ENCODE measurements at regions not wholly inside any gene's neighbourhood (a gene's known extent, or its start where the extent isn't known, plus 50 kb on each side); places are given as distances from the start of the nearest gene placed in this dataset.
"Not testable (repeated sequence)": the region's sequence is repeated elsewhere in the genome, so short reads cannot be mapped to it uniquely, and the experiment has no call there.

DNA sequence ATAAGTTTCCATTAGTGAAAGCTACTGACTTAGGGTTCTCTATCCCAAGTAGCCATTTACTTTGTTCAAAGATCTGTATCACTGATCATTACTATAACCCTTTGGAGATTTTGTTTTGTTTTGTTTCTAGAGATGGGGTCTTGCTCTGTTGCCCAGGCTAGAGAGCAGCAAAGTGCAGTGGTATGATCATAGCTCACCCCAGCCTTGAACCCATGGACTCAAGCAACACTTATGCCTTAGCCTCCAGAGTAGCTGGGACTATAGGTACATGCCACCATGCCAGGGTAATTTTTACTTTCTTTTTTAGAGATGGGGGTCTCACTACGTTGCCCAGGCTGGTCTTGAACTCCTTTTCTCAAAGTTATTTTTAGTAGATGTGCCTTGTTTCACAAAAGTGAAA lies 154.7 kb downstream of the KCNJ2 start:
- Mint-ChIP-seq H3K4me1 (ENCODE audit: low read depth, unreplicated experiment) (no peaks in the 10 kb centered on the region), H3K36me3 (ENCODE audit: unreplicated experiment) (no peaks in the 10 kb centered on the region), H3K27me3 (ENCODE audit: unreplicated experiment) (no peaks in the 10 kb centered on the region), H3K4me3 (ENCODE audit: unreplicated experiment) (no peak overlapping the region), H3K9me3 (ENCODE audit: unreplicated experiment) (peaks cover 4% of the 10 kb centered on the region), H3K27ac (ENCODE audit: unreplicated experiment) (no peak overlapping the region)
- TF ChIP-seq, protein P1, sequence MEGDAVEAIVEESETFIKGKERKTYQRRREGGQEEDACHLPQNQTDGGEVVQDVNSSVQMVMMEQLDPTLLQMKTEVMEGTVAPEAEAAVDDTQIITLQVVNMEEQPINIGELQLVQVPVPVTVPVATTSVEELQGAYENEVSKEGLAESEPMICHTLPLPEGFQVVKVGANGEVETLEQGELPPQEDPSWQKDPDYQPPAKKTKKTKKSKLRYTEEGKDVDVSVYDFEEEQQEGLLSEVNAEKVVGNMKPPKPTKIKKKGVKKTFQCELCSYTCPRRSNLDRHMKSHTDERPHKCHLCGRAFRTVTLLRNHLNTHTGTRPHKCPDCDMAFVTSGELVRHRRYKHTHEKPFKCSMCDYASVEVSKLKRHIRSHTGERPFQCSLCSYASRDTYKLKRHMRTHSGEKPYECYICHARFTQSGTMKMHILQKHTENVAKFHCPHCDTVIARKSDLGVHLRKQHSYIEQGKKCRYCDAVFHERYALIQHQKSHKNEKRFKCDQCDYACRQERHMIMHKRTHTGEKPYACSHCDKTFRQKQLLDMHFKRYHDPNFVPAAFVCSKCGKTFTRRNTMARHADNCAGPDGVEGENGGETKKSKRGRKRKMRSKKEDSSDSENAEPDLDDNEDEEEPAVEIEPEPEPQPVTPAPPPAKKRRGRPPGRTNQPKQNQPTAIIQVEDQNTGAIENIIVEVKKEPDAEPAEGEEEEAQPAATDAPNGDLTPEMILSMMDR (IDR thresholded peaks at IDR 0.05; ENCODE audit: partially characterized antibody, unreplicated experiment) = no peak
- no peak for DNase-seq

DNA sequence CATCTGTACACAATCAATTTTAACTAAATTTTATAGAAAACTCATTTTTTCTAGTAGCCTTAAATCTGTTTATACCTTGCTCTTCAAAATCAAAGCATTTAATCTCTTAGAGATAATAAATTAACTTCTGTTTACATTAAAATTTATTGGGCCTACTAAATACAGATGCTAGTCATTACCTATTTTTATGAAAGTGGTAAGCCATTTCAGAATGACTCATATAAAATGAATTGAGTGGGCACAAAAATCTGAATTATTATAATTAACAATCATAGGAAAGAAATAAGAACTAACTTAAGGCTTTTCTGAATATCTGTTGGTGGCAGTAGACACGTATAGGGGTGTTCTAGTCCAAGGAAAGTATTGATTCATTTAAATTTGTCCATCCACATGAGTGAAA lies 157.9 kb downstream of the KCNJ2 start:
- Mint-ChIP-seq H3K4me1 (ENCODE audit: low read depth, unreplicated experiment) (no peaks in the 10 kb centered on the region), H3K36me3 (ENCODE audit: unreplicated experiment) (no peaks in the 10 kb centered on the region), H3K9me3 (ENCODE audit: unreplicated experiment) (peaks cover 4% of the 10 kb centered on the region), H3K4me3 (ENCODE audit: unreplicated experiment) (no peak overlapping the region), H3K27me3 (ENCODE audit: unreplicated experiment) (no peaks in the 10 kb centered on the region), H3K27ac (ENCODE audit: unreplicated experiment) (no peak overlapping the region)
- TF ChIP-seq, protein P1 (IDR thresholded peaks at IDR 0.05; ENCODE audit: partially characterized antibody, unreplicated experiment) = no peak
- no peak for DNase-seq

DNA sequence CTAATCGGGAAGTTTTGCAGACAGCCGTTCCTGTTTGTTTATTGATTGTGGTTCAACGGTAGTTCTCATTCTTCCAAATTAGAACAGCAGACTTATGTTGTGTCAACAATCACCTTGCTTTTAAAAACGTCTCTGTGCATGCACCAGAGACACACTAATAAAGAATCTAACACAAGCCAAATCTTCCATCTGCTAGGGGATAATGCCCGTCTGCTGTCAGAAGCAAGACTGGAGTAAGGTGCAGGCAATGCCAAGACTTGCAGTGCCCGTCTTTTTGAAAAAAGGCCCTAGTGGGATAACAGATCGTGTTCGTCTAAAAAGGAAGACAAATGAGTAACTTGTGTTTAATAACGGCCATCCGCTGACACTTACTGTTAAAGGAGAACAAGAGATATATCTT lies 158.4 kb downstream of the KCNJ2 start:
- TF ChIP-seq, protein P1 (IDR thresholded peaks at IDR 0.05; ENCODE audit: partially characterized antibody, unreplicated experiment) = no peak
- peaks cover 4% of the 10 kb centered on the region for H3K9me3 Mint-ChIP-seq (ENCODE audit: unreplicated experiment)
- H3K4me3 Mint-ChIP-seq (ENCODE audit: unreplicated experiment) = no peak overlapping the region
- no peaks in the 10 kb centered on the region for H3K36me3 Mint-ChIP-seq (ENCODE audit: unreplicated experiment)
- DNase-seq = no peak
- H3K27me3 Mint-ChIP-seq (ENCODE audit: unreplicated experiment) = no peaks in the 10 kb centered on the region
- no peaks in the 10 kb centered on the region for H3K4me1 Mint-ChIP-seq (ENCODE audit: low read depth, unreplicated experiment)
- no peak overlapping the region for H3K27ac Mint-ChIP-seq (ENCODE audit: unreplicated experiment)

DNA sequence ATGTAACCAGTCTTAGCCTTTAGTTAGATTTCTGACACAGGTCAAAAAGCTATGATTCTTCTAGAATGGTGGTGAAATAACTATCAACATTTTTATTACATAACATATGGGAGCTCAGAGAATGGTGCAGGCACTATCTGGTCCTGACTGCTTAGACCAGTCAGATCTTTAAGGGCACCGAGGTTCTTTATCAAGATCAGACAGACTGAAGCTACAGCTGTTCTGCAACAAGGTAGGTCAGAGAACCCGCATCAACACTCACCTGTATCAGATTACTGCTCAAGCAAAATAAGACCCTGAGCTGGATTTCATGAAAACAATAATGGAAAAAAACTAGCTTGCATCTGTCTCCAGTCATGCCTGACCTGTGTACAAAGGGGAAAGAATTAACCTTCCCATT lies 160.4 kb downstream of the KCNJ2 start:
- Mint-ChIP-seq H3K4me3 (ENCODE audit: unreplicated experiment) (no peak overlapping the region), H3K4me1 (ENCODE audit: low read depth, unreplicated experiment) (no peaks in the 10 kb centered on the region), H3K27ac (ENCODE audit: unreplicated experiment) (no peak overlapping the region), H3K36me3 (ENCODE audit: unreplicated experiment) (no peaks in the 10 kb centered on the region), H3K9me3 (ENCODE audit: unreplicated experiment) (peaks cover 4% of the 10 kb centered on the region), H3K27me3 (ENCODE audit: unreplicated experiment) (no peaks in the 10 kb centered on the region)
- TF ChIP-seq, protein P1 (IDR thresholded peaks at IDR 0.05; ENCODE audit: partially characterized antibody, unreplicated experiment) = no peak
- no peak for DNase-seq

DNA sequence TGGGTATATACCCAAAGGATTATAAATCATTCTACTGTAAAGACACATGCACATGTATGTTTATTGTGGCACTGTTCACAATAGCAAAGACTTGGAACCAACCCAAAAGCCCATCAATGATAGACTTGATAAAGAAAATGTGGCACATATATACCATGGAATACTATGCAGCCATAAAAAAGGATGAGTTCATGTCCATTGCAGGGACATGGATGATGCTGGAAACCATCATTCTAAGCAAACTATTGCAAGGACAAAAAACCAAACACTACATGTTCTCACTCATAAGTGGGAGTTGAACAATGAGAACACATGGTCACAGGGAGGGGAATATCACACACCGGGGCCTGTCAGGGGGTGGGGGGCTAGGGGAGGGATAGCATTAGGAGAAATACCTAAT lies 161.7 kb downstream of the KCNJ2 start:
- not testable (repeated sequence) for H3K27me3 Mint-ChIP-seq (ENCODE audit: unreplicated experiment); H3K27ac Mint-ChIP-seq (ENCODE audit: unreplicated experiment); DNase-seq; H3K9me3 Mint-ChIP-seq (ENCODE audit: unreplicated experiment); H3K36me3 Mint-ChIP-seq (ENCODE audit: unreplicated experiment); H3K4me1 Mint-ChIP-seq (ENCODE audit: low read depth, unreplicated experiment); H3K4me3 Mint-ChIP-seq (ENCODE audit: unreplicated experiment)

Measured in glutamatergic neuron (in vitro differentiated cells).